ENCODE measurements at regions not wholly inside any gene's neighbourhood (a gene's known extent, or its start where the extent isn't known, plus 50 kb on each side); places are given as distances from the start of the nearest gene placed in this dataset.

GRCh38 chr14:101134851-101135433 lies 231.4 kb upstream of the RTL1 start:
- Histone ChIP-seq H3K27me3 (replicated peaks) (no peaks in the 10 kb centered on the region), H3K27ac (no peak overlapping the region), H3K36me3 (replicated peaks) (no peaks in the 10 kb centered on the region), H3K4me3 (ENCODE audit: low read depth, low read length) (no peak overlapping the region)
- TF ChIP-seq CTCF (IDR thresholded peaks at IDR 0.05; ENCODE audit: low read depth, low read length, missing control alignments) = no peak
- DNase-seq = no peak
- in situ Hi-C loops (cut with HindIII; ENCODE audit: low pct_ligation_motif_present, low sequenced_read_pairs) = no loop called here

GRCh38 chr14:101135796-101136742 lies 232.5 kb upstream of the RTL1 start:
- H3K4me3 ChIP-seq (ENCODE audit: low read depth, low read length) = no peak overlapping the region
- in situ Hi-C loops (cut with HindIII; ENCODE audit: low pct_ligation_motif_present, low sequenced_read_pairs) = no loop called here
- H3K36me3 ChIP-seq (replicated peaks) = no peaks in the 10 kb centered on the region
- H3K27me3 ChIP-seq (replicated peaks) = no peaks in the 10 kb centered on the region
- DNase-seq = no peak
- no peak overlapping the region for H3K27ac ChIP-seq
- TF ChIP-seq CTCF (IDR thresholded peaks at IDR 0.05; ENCODE audit: low read depth, low read length, missing control alignments) = no peak

GRCh38 chr14:101137234-101137633 lies 233.7 kb upstream of the RTL1 start:
- DNase-seq = no peak
- no peak overlapping the region for H3K27ac ChIP-seq
- H3K36me3 ChIP-seq (replicated peaks) = no peaks in the 10 kb centered on the region
- H3K4me3 ChIP-seq (ENCODE audit: low read depth, low read length) = no peak overlapping the region
- in situ Hi-C loops (cut with HindIII; ENCODE audit: low pct_ligation_motif_present, low sequenced_read_pairs) = no loop called here
- no peaks in the 10 kb centered on the region for H3K27me3 ChIP-seq (replicated peaks)
- TF ChIP-seq CTCF (IDR thresholded peaks at IDR 0.05; ENCODE audit: low read depth, low read length, missing control alignments) = no peak

- H3K27me3 ChIP-seq (replicated peaks) = no peaks in the 10 kb centered on the region
- no peak overlapping the region for H3K27ac ChIP-seq
- H3K4me3 ChIP-seq (ENCODE audit: low read depth, low read length) = no peak overlapping the region
- no peaks in the 10 kb centered on the region for H3K36me3 ChIP-seq (replicated peaks)
- in situ Hi-C loops (cut with HindIII; ENCODE audit: low pct_ligation_motif_present, low sequenced_read_pairs) = no loop called here
- no peak for TF ChIP-seq CTCF (IDR thresholded peaks at IDR 0.05; ENCODE audit: low read depth, low read length, missing control alignments)
- DNase-seq = no peak
These were observed 244.3 kb upstream of the RTL1 start for GRCh38 chr14:101147848-101148247.

GRCh38 chr14:101150039-101150610 lies 246.6 kb upstream of the RTL1 start:
- Histone ChIP-seq H3K27me3 (replicated peaks) (no peaks in the 10 kb centered on the region), H3K27ac (no peak overlapping the region), H3K4me3 (ENCODE audit: low read depth, low read length) (no peak overlapping the region), H3K36me3 (replicated peaks) (no peaks in the 10 kb centered on the region)
- in situ Hi-C loops (cut with HindIII; ENCODE audit: low pct_ligation_motif_present, low sequenced_read_pairs) = no loop called here
- TF ChIP-seq CTCF (IDR thresholded peaks at IDR 0.05; ENCODE audit: low read depth, low read length, missing control alignments) = no peak
- no peak for DNase-seq

Measured in brain microvascular endothelial cell (primary cell).